Esophagus muscularis mucosa (tissue), 4 donors: ENCODE measurements at regions not wholly inside any gene's neighbourhood (a gene's known extent, or its start where the extent isn't known, plus 50 kb on each side); places are given as distances from the start of the nearest gene placed in this dataset.

Experiments
- DNase-seq: peaks from one replicate; pipeline ENCODE4 v3.0.0-alpha.2; 2017; ENCODE audit errors: extremely low spot score
- H3K27ac ChIP-seq, 4 donors: fragments of 200-600 bp; sonication (generic); replicated peaks in 1 of 4; 1 replicate in 3 of 4; 2 replicates in 1 of 4; pipeline ENCODE4 v1.5.1; 2016 to 2019; ENCODE audit warnings: mild to moderate bottlenecking in 1 of 4
- H3K27me3 ChIP-seq, 4 donors: fragments of 200-600 bp; sonication (generic); one replicate each; pipeline versions ENCODE4 v1.5.1 to v1.6.0; 2016 to 2019
- H3K36me3 ChIP-seq, 4 donors: fragments of 200-600 bp; sonication (generic); one replicate each; pipeline ENCODE4 v1.5.1; 2016 to 2019
- H3K4me1 ChIP-seq, 4 donors: fragments of 200-600 bp; sonication (generic); one replicate each; pipeline ENCODE4 v1.5.1; 2016 to 2019
- H3K4me3 ChIP-seq, 4 donors: fragments of 200-600 bp; sonication (generic); 1 replicate in 2 of 4; 2 replicates in 2 of 4; pipeline ENCODE4 v1.5.1; 2016 to 2019; ENCODE audit warnings: mild to moderate bottlenecking in 4 of 4, moderate library complexity in 1 of 4
- H3K9me3 ChIP-seq, 4 donors: fragments of 200-600 bp; sonication (generic); 1 replicate in 3 of 4; 2 replicates in 1 of 4; pipeline ENCODE4 v1.5.1; 2016 to 2019
- EP300 ChIP-seq: sonication (generic); formaldehyde crosslinking; IDR thresholded peaks from one replicate; pipeline ENCODE4 v1.6.1; 2017; ENCODE audit warnings: antibody characterized with exemption
- POLR2A ChIP-seq: fragments of 450-650 bp; IDR thresholded peaks from one replicate; pipeline ENCODE4 v1.6.1; 2017; ENCODE audit warnings: antibody characterized with exemption, moderate library complexity, mild to moderate bottlenecking, low read depth
- POLR2AphosphoS5 ChIP-seq, 2 donors: sonication (generic); formaldehyde crosslinking; IDR thresholded peaks; one replicate each; pipeline ENCODE4 v1.6.1; 2017; ENCODE audit warnings: antibody characterized with exemption in 2 of 2
- WGBS: methylation state at CpG from one replicate; pipeline ENCODE4 v1.1.5; 2018; 5-methylcytosine and 5-hydroxymethylcytosine counted together
- intact Hi-C: fragments of 100-400 bp; cut with DNase I; formaldehyde crosslinking; loops from one replicate; pipeline ENCODE4 v1.15.1; 2023
- TF ChIP-seq, protein P1 (sequence below), 3 experiments: fragments of 200-600 bp in 2 of 3; fragments of 450-650 bp in 1 of 3; sonication (generic) in 2 of 3; IDR thresholded peaks; one replicate each; pipeline ENCODE4 v1.5.1; 2017 to 2019; ENCODE audit warnings: antibody characterized with exemption in 3 of 3, mild to moderate bottlenecking in 2 of 3, moderate library complexity in 1 of 3

DNA sequence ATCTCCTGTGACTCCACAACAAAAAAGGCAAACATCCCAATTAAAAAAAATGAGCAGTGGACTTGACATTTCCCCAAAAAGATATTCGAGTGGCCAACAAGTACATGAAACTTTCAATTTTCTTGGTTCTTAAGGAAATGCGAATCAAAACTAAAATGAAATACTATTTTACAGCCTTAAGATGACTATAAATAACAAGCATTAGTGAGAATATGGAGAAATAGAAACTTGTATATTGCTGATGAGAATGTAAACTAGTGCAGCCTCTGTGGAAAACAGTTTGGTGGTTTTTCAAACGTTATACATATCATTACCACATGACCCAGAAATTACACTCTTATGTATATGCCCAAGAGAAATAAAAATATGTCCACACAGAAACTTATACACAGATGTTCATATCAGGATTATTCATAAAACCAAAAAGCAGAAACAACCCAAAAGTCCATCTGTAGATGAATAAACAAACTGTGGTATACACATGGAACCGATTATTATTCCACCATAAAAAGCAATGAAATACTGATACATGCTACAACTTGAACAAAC, 153.2 kb upstream of the GPR149 start:
- intact Hi-C loops: no loop called here
- Histone ChIP-seq H3K4me1 (no peaks in the 10 kb centered on the region), H3K27me3 (no peaks in the 10 kb centered on the region), H3K4me3 (no peak overlapping the region), H3K27ac (no peak overlapping the region), H3K36me3 (no peaks in the 10 kb centered on the region), H3K9me3 (no peaks in the 10 kb centered on the region)
- WGBS: 74% methylated on average over 4 of the region's 4 CpGs
- DNase-seq: no peak
- TF ChIP-seq, protein P1, sequence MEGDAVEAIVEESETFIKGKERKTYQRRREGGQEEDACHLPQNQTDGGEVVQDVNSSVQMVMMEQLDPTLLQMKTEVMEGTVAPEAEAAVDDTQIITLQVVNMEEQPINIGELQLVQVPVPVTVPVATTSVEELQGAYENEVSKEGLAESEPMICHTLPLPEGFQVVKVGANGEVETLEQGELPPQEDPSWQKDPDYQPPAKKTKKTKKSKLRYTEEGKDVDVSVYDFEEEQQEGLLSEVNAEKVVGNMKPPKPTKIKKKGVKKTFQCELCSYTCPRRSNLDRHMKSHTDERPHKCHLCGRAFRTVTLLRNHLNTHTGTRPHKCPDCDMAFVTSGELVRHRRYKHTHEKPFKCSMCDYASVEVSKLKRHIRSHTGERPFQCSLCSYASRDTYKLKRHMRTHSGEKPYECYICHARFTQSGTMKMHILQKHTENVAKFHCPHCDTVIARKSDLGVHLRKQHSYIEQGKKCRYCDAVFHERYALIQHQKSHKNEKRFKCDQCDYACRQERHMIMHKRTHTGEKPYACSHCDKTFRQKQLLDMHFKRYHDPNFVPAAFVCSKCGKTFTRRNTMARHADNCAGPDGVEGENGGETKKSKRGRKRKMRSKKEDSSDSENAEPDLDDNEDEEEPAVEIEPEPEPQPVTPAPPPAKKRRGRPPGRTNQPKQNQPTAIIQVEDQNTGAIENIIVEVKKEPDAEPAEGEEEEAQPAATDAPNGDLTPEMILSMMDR (IDR thresholded peaks at IDR 0.05): no peak
- no peak for TF ChIP-seq POLR2A

DNA sequence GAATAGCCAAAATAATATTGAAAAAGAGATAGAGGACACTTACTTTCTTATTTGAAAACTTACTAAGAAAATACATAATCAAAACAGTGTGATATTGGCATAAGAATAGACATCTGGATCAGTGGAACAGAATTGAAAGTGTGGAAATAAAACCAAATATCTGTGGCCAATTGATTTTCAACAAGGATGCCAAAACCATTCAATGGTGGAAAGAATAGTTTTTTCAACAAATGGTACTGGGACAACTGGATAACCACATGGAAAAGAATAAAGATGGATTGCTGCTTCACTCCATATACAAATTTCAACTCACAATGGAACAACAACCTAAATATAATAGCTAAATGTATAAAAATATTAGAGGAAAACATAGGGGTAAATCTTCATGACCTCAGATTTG, 152.5 kb upstream of the GPR149 start:
- H3K27ac ChIP-seq: no peak overlapping the region
- intact Hi-C loops: no loop called here
- no peaks in the 10 kb centered on the region for H3K36me3 ChIP-seq
- H3K27me3 ChIP-seq: no peaks in the 10 kb centered on the region
- no peak for DNase-seq
- TF ChIP-seq EP300 (no peak), POLR2A (no peak), POLR2AphosphoS5 (IDR thresholded peaks at IDR 0.05) (no peak)
- TF ChIP-seq, protein P1 (IDR thresholded peaks at IDR 0.05): no peak
- no peak overlapping the region for H3K4me3 ChIP-seq
- H3K4me1 ChIP-seq: no peaks in the 10 kb centered on the region
- H3K9me3 ChIP-seq: no peaks in the 10 kb centered on the region

DNA sequence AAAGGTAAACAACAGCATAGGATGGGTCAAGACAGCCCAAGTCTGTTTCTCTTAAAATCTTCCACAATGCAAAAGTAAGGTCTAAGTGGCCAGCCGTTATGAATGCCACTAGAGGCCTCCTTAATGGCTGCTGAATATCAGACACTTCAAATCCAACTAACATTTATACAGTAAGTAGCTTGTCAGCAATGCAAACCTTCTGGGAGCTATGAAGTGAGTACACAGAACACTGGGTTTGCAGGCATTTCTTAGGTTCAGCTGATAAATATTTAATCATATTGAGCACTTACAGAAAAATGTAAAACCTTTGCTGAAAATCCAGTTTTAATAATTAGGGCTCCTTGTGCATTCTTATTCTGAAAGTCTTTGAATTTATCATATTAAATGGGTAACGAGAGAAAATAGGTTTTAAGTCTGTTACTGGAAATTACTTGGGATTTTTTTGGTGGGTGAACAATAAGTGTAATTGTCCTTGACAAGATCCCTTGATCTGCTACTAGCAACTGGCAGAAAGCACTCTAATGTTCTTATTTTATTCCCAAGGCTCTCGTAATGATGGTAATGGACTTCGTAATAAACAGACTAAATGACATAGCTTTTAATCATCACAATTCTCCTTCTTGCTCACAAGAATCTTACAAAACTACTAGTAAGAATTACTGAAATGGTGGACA, 141.7 kb upstream of the GPR149 start:
- TF ChIP-seq EP300 (no peak), POLR2AphosphoS5 (IDR thresholded peaks at IDR 0.05) (no peak), POLR2A (no peak)
- TF ChIP-seq, protein P1 (IDR thresholded peaks at IDR 0.05): no peak
- Histone ChIP-seq H3K4me3 (no peak overlapping the region), H3K9me3 (peaks cover 0 to 12% (median 7%) of the 10 kb centered on the region in 4 donors), H3K36me3 (no peaks in the 10 kb centered on the region), H3K27me3 (no peaks in the 10 kb centered on the region), H3K27ac (no peak overlapping the region), H3K4me1 (no peaks in the 10 kb centered on the region)
- intact Hi-C loops: no loop called here
- WGBS: 77% methylated on average over 4 of the region's 4 CpGs
- DNase-seq: no peak

DNA sequence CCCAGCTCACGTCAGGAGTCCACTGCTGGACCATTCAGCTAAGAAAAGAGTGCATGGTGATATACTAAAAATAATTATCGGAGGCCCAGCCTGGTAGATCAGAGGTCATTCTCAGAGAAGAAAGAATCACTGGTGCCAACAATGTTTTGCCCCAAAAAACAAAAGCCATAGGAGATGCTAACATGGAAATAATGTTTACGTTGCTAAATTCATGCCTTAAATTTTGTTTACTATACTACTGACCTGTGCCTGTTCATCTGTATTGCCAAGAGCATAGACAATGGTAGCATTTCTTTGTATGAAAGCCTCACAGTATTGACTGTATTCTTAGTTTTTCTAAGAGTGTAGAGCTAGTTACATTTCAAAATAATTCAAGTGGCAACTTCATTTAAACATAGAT, 138.1 kb upstream of the GPR149 start:
- Histone ChIP-seq H3K4me3 (no peak overlapping the region), H3K27me3 (no peaks in the 10 kb centered on the region), H3K27ac (no peak overlapping the region), H3K4me1 (no peaks in the 10 kb centered on the region), H3K9me3 (no peaks in the 10 kb centered on the region), H3K36me3 (no peaks in the 10 kb centered on the region)
- intact Hi-C loops: no loop called here
- no peak for DNase-seq
- TF ChIP-seq, protein P1 (IDR thresholded peaks at IDR 0.05): no peak
- TF ChIP-seq EP300 (no peak), POLR2A (no peak), POLR2AphosphoS5 (IDR thresholded peaks at IDR 0.05) (no peak)
- WGBS: 72% methylated on average over 3 of the region's 3 CpGs

DNA sequence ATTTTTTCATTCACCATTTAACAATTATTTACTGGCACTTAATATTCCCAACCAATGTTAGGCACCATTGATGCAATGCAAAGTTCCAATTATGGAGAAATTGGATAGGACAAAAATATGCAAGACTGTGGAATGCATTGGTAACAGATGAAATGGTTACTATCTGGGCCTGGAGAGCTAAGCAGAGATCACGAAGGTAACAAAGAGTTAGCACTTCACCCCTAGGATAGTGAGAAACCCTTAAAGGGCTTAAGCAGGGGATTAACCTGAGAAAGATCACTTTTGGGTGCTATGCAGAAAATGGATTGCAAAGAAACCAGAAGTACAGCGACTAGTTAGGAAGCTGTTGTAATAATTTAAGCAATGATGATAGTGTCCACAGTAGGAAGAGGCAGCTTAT, 129.6 kb upstream of the GPR149 start:
- DNase-seq: no peak
- no peaks in the 10 kb centered on the region for H3K27me3 ChIP-seq
- no peaks in the 10 kb centered on the region for H3K4me1 ChIP-seq
- no peaks in the 10 kb centered on the region for H3K36me3 ChIP-seq
- no peak overlapping the region for H3K4me3 ChIP-seq
- TF ChIP-seq, protein P1 (IDR thresholded peaks at IDR 0.05): no peak
- no peak for TF ChIP-seq POLR2AphosphoS5 (IDR thresholded peaks at IDR 0.05)
- TF ChIP-seq EP300: no peak
- no peak for TF ChIP-seq POLR2A
- no peak overlapping the region for H3K27ac ChIP-seq
- intact Hi-C loops: no loop called here
- 76% methylated on average over 2 of the region's 2 CpGs for WGBS
- H3K9me3 ChIP-seq: no peaks in the 10 kb centered on the region
